Lower leg skin (tissue), 4 donors: ENCODE measurements at regions not wholly inside any gene's neighbourhood (a gene's known extent, or its start where the extent isn't known, plus 50 kb on each side); places are given as distances from the start of the nearest gene placed in this dataset.

Source experiments
- DNase-seq, 2 donors: peaks; one replicate each; pipeline ENCODE4 v3.0.0-alpha.2; 2019; ENCODE audit warnings: low spot score in 2 of 2
- H3K4me3 ChIP-seq: fragments of 200-600 bp; sonication (generic); 2 replicates; pipeline ENCODE4 v1.5.1; 2017; ENCODE audit warnings: mild to moderate bottlenecking, low read depth; ENCODE audit not compliant: poor library complexity, severe bottlenecking
- POLR2A ChIP-seq, 2 donors: fragments of 450-650 bp; IDR thresholded peaks; one replicate each; pipeline ENCODE4 v1.6.1; 2016 to 2017; ENCODE audit warnings: antibody characterized with exemption in 2 of 2, mild to moderate bottlenecking in 1 of 2, moderate library complexity in 1 of 2
- WGBS, 2 donors: methylation state at CpG; one replicate each; pipeline ENCODE4 v1.1.5; 2018; 5-methylcytosine and 5-hydroxymethylcytosine counted together
- intact Hi-C: fragments of 100-400 bp; cut with DNase I; formaldehyde crosslinking; loops from one replicate; pipeline ENCODE4 v1.15.0; 2023; ENCODE audit warnings: low total_unique reads
- TF ChIP-seq, protein P1 (sequence below), 3 donors: fragments of 450-650 bp; IDR thresholded peaks; one replicate each; pipeline ENCODE4 v1.5.1; 2016; ENCODE audit warnings: antibody characterized with exemption in 3 of 3, mild to moderate bottlenecking in 3 of 3, moderate library complexity in 2 of 3

DNA sequence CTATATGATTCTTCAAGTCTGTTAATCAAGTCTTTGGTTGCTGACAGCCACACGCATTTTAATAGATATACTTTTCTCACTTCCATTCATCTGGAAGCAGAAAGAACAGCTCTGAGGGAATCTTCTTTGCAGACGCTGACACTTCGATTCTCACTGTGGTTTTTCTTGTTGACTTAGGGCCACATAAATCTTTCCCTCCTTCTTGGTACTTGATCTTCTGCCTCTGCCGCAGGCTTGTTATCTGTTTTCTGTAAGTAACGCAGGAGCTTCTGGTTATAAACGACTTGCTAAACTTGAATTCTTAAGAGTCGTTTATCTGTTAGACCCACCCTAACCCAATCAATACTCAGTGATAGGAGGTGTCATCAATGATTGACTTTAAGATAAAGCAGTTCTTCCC, 268.8 kb upstream of the SULF2 start:
- intact Hi-C loops, result no loop called here
- H3K4me3 ChIP-seq, result no peak overlapping the region
- DNase-seq, result no peak
- 46 to 50% methylated on average over 7 of the region's 7 CpGs for whole genome bisulfite sequencing, 2 donors
- TF ChIP-seq POLR2A (IDR thresholded peaks at IDR 0.05), result no peak
- TF ChIP-seq, protein P1, sequence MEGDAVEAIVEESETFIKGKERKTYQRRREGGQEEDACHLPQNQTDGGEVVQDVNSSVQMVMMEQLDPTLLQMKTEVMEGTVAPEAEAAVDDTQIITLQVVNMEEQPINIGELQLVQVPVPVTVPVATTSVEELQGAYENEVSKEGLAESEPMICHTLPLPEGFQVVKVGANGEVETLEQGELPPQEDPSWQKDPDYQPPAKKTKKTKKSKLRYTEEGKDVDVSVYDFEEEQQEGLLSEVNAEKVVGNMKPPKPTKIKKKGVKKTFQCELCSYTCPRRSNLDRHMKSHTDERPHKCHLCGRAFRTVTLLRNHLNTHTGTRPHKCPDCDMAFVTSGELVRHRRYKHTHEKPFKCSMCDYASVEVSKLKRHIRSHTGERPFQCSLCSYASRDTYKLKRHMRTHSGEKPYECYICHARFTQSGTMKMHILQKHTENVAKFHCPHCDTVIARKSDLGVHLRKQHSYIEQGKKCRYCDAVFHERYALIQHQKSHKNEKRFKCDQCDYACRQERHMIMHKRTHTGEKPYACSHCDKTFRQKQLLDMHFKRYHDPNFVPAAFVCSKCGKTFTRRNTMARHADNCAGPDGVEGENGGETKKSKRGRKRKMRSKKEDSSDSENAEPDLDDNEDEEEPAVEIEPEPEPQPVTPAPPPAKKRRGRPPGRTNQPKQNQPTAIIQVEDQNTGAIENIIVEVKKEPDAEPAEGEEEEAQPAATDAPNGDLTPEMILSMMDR (IDR thresholded peaks at IDR 0.05), result no peak

DNA sequence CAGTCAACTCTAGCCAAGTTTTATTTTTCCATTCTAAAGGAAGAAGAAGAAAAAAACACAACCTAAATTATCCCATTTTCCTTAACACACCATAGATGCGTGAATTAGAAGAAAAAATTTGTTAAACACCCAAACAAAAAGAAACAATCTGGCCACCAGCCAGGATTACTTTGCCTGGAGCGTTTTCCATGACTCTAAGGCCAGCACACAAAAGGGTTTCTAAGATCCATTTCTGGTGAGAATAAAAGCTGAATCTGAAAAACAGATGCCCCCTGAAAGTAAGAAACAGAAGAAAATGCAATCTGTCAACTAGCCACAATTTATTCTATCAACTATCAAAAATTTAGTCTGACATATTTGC, 267.2 kb upstream of the SULF2 start:
- WGBS, 2 donors, result 18 to 24% methylated on average over 2 of the region's 2 CpGs
- no peak overlapping the region for H3K4me3 ChIP-seq
- intact Hi-C loops, result no loop called here
- TF ChIP-seq, protein P1 (IDR thresholded peaks at IDR 0.05), result no peak
- TF ChIP-seq POLR2A (IDR thresholded peaks at IDR 0.05), result no peak
- DNase-seq, result no peak

DNA sequence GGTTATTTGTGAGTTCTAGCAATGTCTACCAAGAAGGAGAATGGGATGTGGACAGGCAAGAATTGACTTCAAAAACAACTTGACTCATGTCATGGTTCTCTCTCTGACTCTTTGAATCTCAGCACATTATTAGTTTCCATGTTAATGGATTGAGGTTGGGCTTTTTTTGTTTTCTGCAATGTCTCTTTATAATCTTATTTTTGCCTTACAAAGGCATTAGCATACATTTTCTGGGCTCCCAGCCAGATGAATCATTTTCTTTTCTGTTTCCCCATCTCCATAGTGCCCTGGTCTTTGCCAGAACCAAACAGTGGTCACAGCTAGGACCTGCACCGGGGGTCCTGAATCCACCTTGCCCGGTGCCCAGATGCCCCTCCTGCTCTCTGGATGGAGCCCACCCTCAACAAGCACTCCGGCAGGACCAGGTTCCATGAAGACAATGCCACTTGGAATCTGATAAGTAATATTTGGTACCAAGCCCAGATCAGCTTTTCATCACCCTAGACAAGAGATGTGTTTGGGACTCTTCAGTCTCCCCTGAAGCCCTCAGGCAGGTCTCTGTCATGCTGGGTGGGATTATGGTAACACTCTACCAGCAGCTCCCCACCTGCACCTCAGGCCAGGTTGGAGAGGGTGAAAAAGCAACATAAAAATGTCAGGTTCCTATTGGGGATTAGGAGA, 266.7 kb upstream of the SULF2 start:
- intact Hi-C loops, result no loop called here
- no peak for DNase-seq
- 29 to 33% methylated on average over 3 of the region's 3 CpGs for WGBS, 2 donors

DNA sequence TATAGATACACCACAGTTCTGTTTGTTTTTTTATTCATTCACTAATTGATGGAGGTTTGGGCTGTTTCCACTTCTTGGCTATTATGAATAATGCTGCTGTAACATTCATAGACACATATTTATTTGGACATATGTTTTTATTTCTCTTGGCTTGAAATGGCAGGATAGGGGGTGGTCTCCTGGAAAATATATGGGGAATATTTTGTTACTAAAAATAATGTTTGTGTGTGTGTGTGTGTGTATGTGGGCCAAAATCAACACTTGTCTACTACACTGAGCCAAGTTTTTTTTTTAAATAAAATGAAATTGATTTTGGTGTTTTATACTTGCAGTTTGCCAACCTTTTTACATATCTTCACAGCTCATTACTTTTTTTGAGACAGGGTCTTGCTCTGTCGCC, 264.4 kb upstream of the SULF2 start:
- intact Hi-C loops, result no loop called here
- H3K4me3 ChIP-seq, result no peak overlapping the region
- WGBS, 2 donors, result 57 to 70% methylated on average over 1 of the region's 1 CpG
- DNase-seq, result no peak
- no peak for TF ChIP-seq POLR2A (IDR thresholded peaks at IDR 0.05)
- TF ChIP-seq, protein P1 (IDR thresholded peaks at IDR 0.05), result no peak

More for the DNA sequence above, 266.7 kb upstream of the SULF2 start:
- H3K4me3 ChIP-seq, result no peak overlapping the region
- TF ChIP-seq, protein P1 (IDR thresholded peaks at IDR 0.05), result no peak
- TF ChIP-seq POLR2A (IDR thresholded peaks at IDR 0.05), result no peak

DNA sequence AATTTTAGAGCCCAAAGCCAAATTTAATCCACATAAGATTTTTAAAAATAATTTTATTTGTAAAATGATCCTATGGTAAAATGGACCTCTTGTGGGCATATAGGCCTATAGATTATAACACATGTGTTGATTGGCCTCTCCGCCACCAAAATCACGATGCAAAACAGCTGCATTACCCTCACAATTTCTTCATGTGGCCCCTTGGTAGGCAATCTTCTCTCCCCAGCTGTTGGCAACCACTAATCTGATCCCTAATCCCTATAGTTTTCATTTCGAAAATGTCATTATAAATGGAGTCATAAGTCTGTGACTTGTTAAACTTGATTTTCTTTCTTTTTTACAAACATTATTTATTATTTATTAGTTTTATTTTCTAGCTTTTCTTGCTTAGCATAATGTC, 263.9 kb upstream of the SULF2 start:
- no peak for DNase-seq
- WGBS, 2 donors, result 79 to 89% methylated on average over 3 of the region's 3 CpGs
- intact Hi-C loops, result no loop called here
- H3K4me3 ChIP-seq, result no peak overlapping the region
- TF ChIP-seq POLR2A (IDR thresholded peaks at IDR 0.05), result no peak
- TF ChIP-seq, protein P1 (IDR thresholded peaks at IDR 0.05), result no peak

DNA sequence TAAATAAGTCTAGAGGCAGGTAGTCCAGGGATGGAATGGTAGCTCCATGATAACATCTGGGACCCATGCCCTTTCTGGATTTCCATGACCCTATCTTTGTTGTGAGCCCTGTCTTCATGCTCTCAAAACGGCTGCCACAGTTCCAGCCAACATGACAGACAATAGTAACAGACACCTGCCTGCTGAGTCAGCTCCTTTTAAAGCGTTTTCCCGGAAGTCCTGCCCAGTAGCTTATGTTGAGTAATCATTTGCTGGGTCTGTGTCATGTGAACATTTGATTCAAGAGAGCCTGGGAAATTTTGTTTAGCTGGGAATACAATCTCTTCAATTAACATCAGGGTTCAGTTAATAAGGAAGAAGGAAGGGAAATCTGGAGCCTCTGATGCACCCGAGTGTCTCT, 262.2 kb upstream of the SULF2 start:
- TF ChIP-seq POLR2A (IDR thresholded peaks at IDR 0.05), result no peak
- TF ChIP-seq, protein P1 (IDR thresholded peaks at IDR 0.05), result no peak
- DNase-seq, result no peak
- WGBS, 2 donors, result 73 to 80% methylated on average over 4 of the region's 4 CpGs
- intact Hi-C loops, result no loop called here
- H3K4me3 ChIP-seq, result no peak overlapping the region
